HFFc6 (cell line): ENCODE measurements at regions not wholly inside any gene's neighbourhood (a gene's known extent, or its start where the extent isn't known, plus 50 kb on each side); places are given as distances from the start of the nearest gene placed in this dataset.

Source experiments
- DNase-seq: peaks from one replicate; pipeline ENCODE4 v3.0.0-alpha.2; 2018
- H3K27ac Mint-ChIP-seq: 2 replicates; pipeline ENCODE4 v1.8.0; 2020; ENCODE audit warnings: mild to moderate bottlenecking, mixed read lengths
- H3K27me3 Mint-ChIP-seq: 2 replicates; pipeline ENCODE4 v1.8.0; 2021; ENCODE audit warnings: mild to moderate bottlenecking, moderate library complexity, mixed read lengths; ENCODE audit not compliant: insufficient read depth
- H3K36me3 Mint-ChIP-seq: 2 replicates; pipeline ENCODE4 v1.8.0; 2021; ENCODE audit warnings: low read depth, mixed read lengths
- H3K4me1 Mint-ChIP-seq: 2 replicates; pipeline ENCODE4 v1.8.0; 2020; ENCODE audit warnings: low read depth, mixed read lengths
- H3K4me3 Mint-ChIP-seq: 2 replicates; pipeline ENCODE4 v1.8.0; 2020; ENCODE audit warnings: mild to moderate bottlenecking, moderate library complexity, mixed read lengths
- H3K9me3 Mint-ChIP-seq: 2 replicates; pipeline ENCODE4 v1.8.0; 2020; ENCODE audit warnings: mild to moderate bottlenecking, mixed read lengths
- TF ChIP-seq, protein P1 (sequence below): fragments of 200-600 bp; sonication (generic); IDR thresholded peaks from 2 replicates; pipeline ENCODE4 v1.5.0; 2021; ENCODE audit warnings: antibody characterized with exemption, mild to moderate bottlenecking

DNA sequence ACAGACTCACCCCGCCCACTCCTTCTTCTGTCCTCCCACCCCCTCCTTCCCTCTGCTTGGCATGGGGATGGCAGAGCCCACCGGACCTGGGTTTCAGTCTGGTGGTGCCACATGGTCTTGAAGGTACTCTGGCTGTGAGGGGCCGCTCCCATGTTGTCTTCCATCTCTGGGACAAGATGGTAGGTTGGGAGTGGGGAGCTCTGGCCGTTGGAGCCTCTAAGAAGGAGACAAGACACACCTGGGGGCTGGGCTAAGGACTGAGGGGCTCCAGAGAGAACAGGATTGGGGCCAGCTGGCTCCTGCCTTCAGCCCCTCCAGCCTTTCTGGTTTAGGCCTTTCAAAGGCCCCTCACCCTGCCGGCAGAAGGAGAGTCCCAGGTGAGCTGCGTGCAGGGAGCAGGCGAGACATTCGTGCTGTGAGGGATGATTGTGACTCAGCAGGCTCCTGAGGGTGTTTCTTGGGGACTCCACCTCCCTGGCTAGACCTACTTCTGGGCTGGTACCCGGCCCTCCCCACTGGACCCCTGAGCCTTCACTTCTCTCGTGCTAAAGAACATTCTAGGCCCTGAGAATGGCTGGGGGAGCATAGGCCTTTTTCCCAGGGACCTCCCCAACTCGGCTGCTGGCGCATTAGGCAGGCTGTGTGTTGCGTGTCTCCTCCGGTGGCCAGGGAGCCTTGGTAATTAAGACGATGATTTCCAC is 128.2 kb upstream of the HAAO start:
- peaks cover 79% of the 10 kb centered on the region for H3K4me1 Mint-ChIP-seq
- TF ChIP-seq, protein P1, sequence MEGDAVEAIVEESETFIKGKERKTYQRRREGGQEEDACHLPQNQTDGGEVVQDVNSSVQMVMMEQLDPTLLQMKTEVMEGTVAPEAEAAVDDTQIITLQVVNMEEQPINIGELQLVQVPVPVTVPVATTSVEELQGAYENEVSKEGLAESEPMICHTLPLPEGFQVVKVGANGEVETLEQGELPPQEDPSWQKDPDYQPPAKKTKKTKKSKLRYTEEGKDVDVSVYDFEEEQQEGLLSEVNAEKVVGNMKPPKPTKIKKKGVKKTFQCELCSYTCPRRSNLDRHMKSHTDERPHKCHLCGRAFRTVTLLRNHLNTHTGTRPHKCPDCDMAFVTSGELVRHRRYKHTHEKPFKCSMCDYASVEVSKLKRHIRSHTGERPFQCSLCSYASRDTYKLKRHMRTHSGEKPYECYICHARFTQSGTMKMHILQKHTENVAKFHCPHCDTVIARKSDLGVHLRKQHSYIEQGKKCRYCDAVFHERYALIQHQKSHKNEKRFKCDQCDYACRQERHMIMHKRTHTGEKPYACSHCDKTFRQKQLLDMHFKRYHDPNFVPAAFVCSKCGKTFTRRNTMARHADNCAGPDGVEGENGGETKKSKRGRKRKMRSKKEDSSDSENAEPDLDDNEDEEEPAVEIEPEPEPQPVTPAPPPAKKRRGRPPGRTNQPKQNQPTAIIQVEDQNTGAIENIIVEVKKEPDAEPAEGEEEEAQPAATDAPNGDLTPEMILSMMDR: no peak

DNA sequence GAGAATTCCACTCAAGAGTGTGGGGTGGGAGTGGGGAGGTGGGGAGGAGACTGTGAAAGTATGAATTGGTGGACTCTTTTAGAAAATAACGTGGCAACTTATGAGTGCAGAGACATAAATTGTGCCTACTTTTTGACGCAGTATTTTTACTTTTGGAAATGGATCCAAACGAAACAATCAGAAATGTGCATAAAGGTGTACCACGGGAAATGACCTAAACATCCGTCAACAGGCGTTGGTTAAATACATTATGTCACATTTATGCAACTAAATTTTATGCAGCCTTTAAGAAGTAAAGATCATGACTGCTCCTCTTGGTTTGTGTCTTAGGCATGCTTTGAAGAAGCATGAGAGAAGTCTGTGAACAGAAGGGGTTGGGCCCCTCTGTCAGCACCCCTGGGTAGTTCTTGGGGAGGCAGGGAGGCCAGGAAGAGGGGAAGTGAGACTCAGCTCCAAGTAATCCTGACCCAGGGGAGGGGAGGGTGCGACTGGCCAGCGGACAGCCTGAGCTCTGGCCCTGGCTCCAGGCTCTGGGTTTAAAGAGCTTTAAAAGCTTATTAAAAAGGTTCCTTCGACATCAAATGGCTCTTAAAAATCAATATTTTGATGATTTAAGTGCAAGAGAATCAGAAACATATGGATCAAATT is 126.4 kb upstream of the HAAO start:
- Mint-ChIP-seq H3K4me3 (no peak overlapping the region), H3K4me1 (peaks cover 61% of the 10 kb centered on the region)

More for the DNA sequence above, 128.2 kb upstream of the HAAO start:
- no peak for DNase-seq
- Mint-ChIP-seq H3K27me3 (peaks cover 4% of the 10 kb centered on the region), H3K36me3 (no peaks in the 10 kb centered on the region), H3K9me3 (no peaks in the 10 kb centered on the region), H3K27ac (no peak overlapping the region), H3K4me3 (no peak overlapping the region)

DNA sequence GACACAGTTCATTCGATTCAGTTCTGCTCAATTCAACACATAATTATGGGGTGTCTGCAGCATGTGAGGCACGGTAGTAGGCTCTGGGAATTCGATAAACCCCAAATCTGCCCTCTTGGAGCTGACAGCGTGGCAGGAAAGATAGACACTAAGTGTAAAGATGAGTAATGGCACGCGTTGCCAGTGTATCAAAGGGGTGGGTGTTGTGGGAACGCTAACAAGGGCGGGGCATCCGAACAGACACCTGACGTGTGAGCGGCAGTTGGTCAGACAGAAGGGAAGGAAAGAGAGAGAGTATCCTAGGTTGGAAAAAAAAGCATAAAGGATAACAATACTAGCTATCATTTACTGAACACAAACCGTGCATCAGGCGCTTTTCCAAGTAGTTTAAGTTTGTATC is 125.7 kb upstream of the HAAO start:
- H3K9me3 Mint-ChIP-seq: no peaks in the 10 kb centered on the region
- peaks cover 2% of the 10 kb centered on the region; the same call in 1 of the 2 replicates for H3K27me3 Mint-ChIP-seq
- TF ChIP-seq, protein P1: no peak
- peak overlapping the region; percentile 88 for H3K27ac Mint-ChIP-seq
- peaks cover 60% of the 10 kb centered on the region for H3K4me1 Mint-ChIP-seq
- no peak for DNase-seq
- H3K4me3 Mint-ChIP-seq: peak overlapping the region; percentile 86
- H3K36me3 Mint-ChIP-seq: no peaks in the 10 kb centered on the region

More for the DNA sequence above, 126.4 kb upstream of the HAAO start:
- no peak for DNase-seq
- Mint-ChIP-seq H3K9me3 (no peaks in the 10 kb centered on the region), H3K27me3 (peaks cover 2% of the 10 kb centered on the region; the same call in 1 of the 2 replicates), H3K36me3 (no peaks in the 10 kb centered on the region), H3K27ac (peak overlapping the region; percentile 71)
- TF ChIP-seq, protein P1: no peak

DNA sequence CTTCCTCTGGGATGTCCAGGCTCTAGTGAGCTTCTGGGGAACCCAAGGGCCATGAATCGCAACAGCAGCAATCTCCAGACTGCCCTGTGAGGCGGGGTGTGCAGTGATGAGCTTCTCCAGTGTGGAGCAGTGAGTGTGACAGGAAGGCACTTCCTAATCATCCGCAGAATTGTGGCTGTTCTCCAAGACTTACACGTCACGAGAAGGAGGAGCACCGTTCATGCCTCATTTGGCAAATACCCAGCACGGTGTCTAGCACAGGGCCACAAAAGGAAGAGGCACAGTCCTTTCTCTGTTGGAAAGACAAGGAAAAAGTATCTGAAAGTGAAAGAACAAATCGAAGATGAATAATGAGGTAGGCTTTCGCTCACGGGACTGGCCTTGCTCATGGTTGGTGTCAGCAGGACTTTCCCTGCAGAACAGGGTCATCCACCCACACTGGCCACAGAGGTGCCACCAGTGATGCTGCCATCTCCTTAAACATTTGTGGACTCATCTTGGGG is 125.1 kb upstream of the HAAO start:
- no peaks in the 10 kb centered on the region for H3K36me3 Mint-ChIP-seq
- H3K4me3 Mint-ChIP-seq: peak overlapping the region; percentile 86
- no peaks in the 10 kb centered on the region for H3K9me3 Mint-ChIP-seq
- TF ChIP-seq, protein P1: no peak
- peaks cover 2% of the 10 kb centered on the region; the same call in 1 of the 2 replicates for H3K27me3 Mint-ChIP-seq
- DNase-seq: peak; percentile 94
- peak overlapping the region; percentile 88 for H3K27ac Mint-ChIP-seq
- peaks cover 54% of the 10 kb centered on the region for H3K4me1 Mint-ChIP-seq

DNA sequence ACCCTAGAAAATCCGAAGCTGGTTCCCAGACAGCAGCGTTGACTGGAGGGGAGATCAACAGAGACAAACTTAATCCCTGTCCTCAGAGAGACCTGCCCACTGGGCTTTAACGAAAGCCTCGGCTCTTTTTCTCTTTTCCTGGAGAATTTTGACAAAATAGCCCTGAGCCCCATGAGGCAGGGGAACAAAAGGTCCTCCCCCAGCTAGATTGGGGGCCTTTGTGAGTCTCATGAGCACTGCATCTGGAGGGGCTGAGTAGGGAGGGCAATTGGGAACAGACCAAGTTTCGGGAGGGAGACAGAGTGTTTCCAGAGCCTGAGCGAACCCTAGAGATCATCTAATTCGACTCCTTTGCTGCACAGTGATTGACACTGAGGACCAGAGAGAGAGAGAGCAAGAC is 123.9 kb upstream of the HAAO start:
- H3K36me3 Mint-ChIP-seq: no peaks in the 10 kb centered on the region
- H3K27ac Mint-ChIP-seq: no peak overlapping the region
- DNase-seq: no peak
- no peaks in the 10 kb centered on the region for H3K9me3 Mint-ChIP-seq
- no peaks in the 10 kb centered on the region; the same call in 1 of the 2 replicates for H3K27me3 Mint-ChIP-seq
- TF ChIP-seq, protein P1: no peak
- H3K4me3 Mint-ChIP-seq: no peak overlapping the region
- peaks cover 42% of the 10 kb centered on the region for H3K4me1 Mint-ChIP-seq
